K562 (cell line): ENCODE measurements at regions not wholly inside any gene's neighbourhood (a gene's known extent, or its start where the extent isn't known, plus 50 kb on each side); places are given as distances from the start of the nearest gene placed in this dataset.

ENCODE experiments used
- ATAC-seq: fragments of 200-7000 bp; cut with Tn5 transposase; 3 replicates; pipeline ENCODE4 v1.9.1; 2020; ENCODE audit warnings: moderate library complexity
- BruUV-seq: library from RNA; stranded (reverse); fragments of 400-500 nt; replicated peaks from 2 replicates; lab custom pipeline; 2021; lab: Mats Ljungman, UMichigan
- CTCF ChIA-PET: fragments of 300-600 bp; formaldehyde crosslinking; extraction: SDS; loops from one replicate; lab custom pipeline; 2021; ENCODE audit warnings: low intra/inter-chr PET ratio; lab: Yijun Ruan, JAX
- POLR2A ChIA-PET: fragments of 300-600, 350-650 bp; sonication (Branson Sonifier 250); formaldehyde crosslinking; extraction: SDS; loops from one replicate; lab custom pipeline; 2021; ENCODE audit warnings: antibody characterized with exemption, inconsistent platforms; lab: Yijun Ruan, JAX
- DNase-seq, 4 experiments: peaks; one replicate each; pipeline versions ENCODE4 v3.0.0 to v3.0.0-alpha.2; 2011 to 2018; ENCODE audit warnings: low spot score in 3 of 4, mixed read lengths in 3 of 4; ENCODE audit errors: extremely low read depth in 1 of 4
- FAIRE-seq: peaks from 2 replicates; lab custom pipeline; 2011; peaks lifted over from hg19 to GRCh38; lab: Jason Lieb, UNC
- H2AFZ ChIP-seq: 2 replicates; pipeline ENCODE4 v1.6.0; 2011; ENCODE audit warnings: low read depth, low read length, control low read depth, inconsistent platforms
- H3K27ac ChIP-seq: fragments of 200-600 bp; 3 replicates; pipeline ENCODE4 v1.8.0; 2011; ENCODE audit warnings: low read depth, mild to moderate bottlenecking, control low read depth, inconsistent platforms, low read length, moderate library complexity, mixed read lengths; ENCODE audit errors: extremely low read depth
- H3K27me3 ChIP-seq, 2 experiments: fragments of 300-600 bp in 1 of 2; 2 replicates in 1 of 2; 3 replicates in 1 of 2; pipeline versions ENCODE4 v1.6.0 to v1.8.0; 2011; ENCODE audit warnings: inconsistent platforms in 2 of 2, low read length in 2 of 2, mild to moderate bottlenecking in 1 of 2, mixed read lengths in 1 of 2, moderate library complexity in 1 of 2; ENCODE audit not compliant: control insufficient read depth in 2 of 2, insufficient read depth in 2 of 2
- H3K36me3 ChIP-seq: fragments of 300-600 bp; 3 replicates; pipeline ENCODE4 v1.8.0; 2011; ENCODE audit warnings: mild to moderate bottlenecking, low read length, inconsistent platforms; ENCODE audit not compliant: control insufficient read depth, insufficient read depth
- H3K4me1 ChIP-seq, 2 experiments: fragments of 200-600 bp in 1 of 2; replicated peaks in 1 of 2; 2 replicates in 1 of 2; 3 replicates in 1 of 2; pipeline versions ENCODE4 v1.5.1 to v1.8.0; 2011; ENCODE audit warnings: inconsistent platforms in 2 of 2, low read length in 2 of 2, mild to moderate bottlenecking in 1 of 2, mixed read lengths in 1 of 2, moderate library complexity in 1 of 2; ENCODE audit not compliant: control insufficient read depth in 2 of 2, insufficient read depth in 2 of 2
- H3K4me2 ChIP-seq: 2 replicates; pipeline ENCODE4 v1.6.1; 2011; ENCODE audit warnings: low read length, control low read depth, inconsistent platforms, mixed read lengths; ENCODE audit not compliant: insufficient read depth
- H3K4me3 ChIP-seq: fragments of 200-600 bp; sonication (generic), shearing (Covaris generic); 2 replicates; pipeline ENCODE4 v1.5.1; 2016; ENCODE audit warnings: control low read depth, inconsistent platforms
- H3K79me2 ChIP-seq: fragments of 200-600 bp; 3 replicates; pipeline ENCODE4 v1.8.0; 2011; ENCODE audit warnings: low read length, inconsistent platforms; ENCODE audit not compliant: control insufficient read depth, insufficient read depth
- H3K9ac ChIP-seq, 2 experiments: 2 replicates each; pipeline versions ENCODE4 v1.6.0 to v1.6.1; 2011; ENCODE audit warnings: low read depth in 2 of 2, low read length in 2 of 2, control low read depth in 1 of 2, inconsistent platforms in 1 of 2, mild to moderate bottlenecking in 1 of 2, mixed read lengths in 1 of 2; ENCODE audit not compliant: insufficient read depth in 1 of 2
- H3K9me1 ChIP-seq: one replicate; pipeline ENCODE4 v1.6.0; 2011; ENCODE audit warnings: inconsistent platforms, mild to moderate bottlenecking, low read length, moderate library complexity; ENCODE audit not compliant: control insufficient read depth, insufficient read depth
- H3K9me3 ChIP-seq: replicated peaks from 2 replicates; pipeline ENCODE4 v1.5.1; 2011; ENCODE audit warnings: low read depth, low read length, inconsistent platforms; ENCODE audit not compliant: control insufficient read depth, insufficient read depth
- H4K20me1 ChIP-seq: replicated peaks from 2 replicates; pipeline ENCODE4 v1.6.1; 2011; ENCODE audit warnings: low read length, inconsistent platforms, mixed read lengths; ENCODE audit not compliant: control insufficient read depth, insufficient read depth
- CEBPZ ChIP-seq: fragments of 150-350 bp; IDR thresholded peaks from 2 replicates; pipeline ENCODE4 v1.6.1; 2014; ENCODE audit warnings: low read depth, mild to moderate bottlenecking, low read length, borderline replicate concordance
- DIDO1 ChIP-seq: fragments of 450-650 bp; IDR thresholded peaks from 2 replicates; pipeline ENCODE4 v1.6.1; 2016; ENCODE audit warnings: low read depth, missing biosample characterization, missing genetic modification characterization
- MTA1 ChIP-seq: fragments of 450-650 bp; IDR thresholded peaks from 2 replicates; pipeline ENCODE4 v1.6.1; 2017; ENCODE audit warnings: borderline replicate concordance
- NCOA6 ChIP-seq: fragments of 450-650 bp; IDR thresholded peaks from 2 replicates; pipeline ENCODE4 v1.6.1; 2017; ENCODE audit warnings: mild to moderate bottlenecking
- ZNF23 ChIP-seq: fragments of 250-450 bp; sonication (Bioruptor Pico); IDR thresholded peaks from 2 replicates; pipeline ENCODE4 v1.4.0; 2020; ENCODE audit warnings: mild to moderate bottlenecking
- WGBS: fragments of 100-300 bp; shearing (Covaris generic); methylation state at CpG from one replicate; pipeline ENCODE4 v1.1.6; 2016; ENCODE audit warnings: low coverage, mixed read lengths; ENCODE audit not compliant: insufficient coverage; ENCODE audit errors: missing lambda C conversion rate; 5-methylcytosine and 5-hydroxymethylcytosine counted together
- in situ Hi-C: fragments of 300-500 bp; cut with MboI; formaldehyde crosslinking; loops from 4 replicates; pipeline ENCODE4 v1.15.0; 2018; ENCODE audit warnings: inconsistent platforms, mixed read lengths
- intact Hi-C: fragments of 100-400 bp; cut with micrococcal nuclease; formaldehyde crosslinking; loops from 2 replicates; pipeline ENCODE4 v1.14.2; 2022
- TF ChIP-seq, protein P1 (sequence below): fragments of 200-800 bp; sonication (Bioruptor generic); IDR thresholded peaks from 2 replicates; pipeline ENCODE4 v1.6.1; 2016; ENCODE audit warnings: missing genetic modification characterization, missing compliant biosample characterization
- TF ChIP-seq, protein P2 (sequence below), 2 experiments: fragments of 450-650 bp in 1 of 2; sonication (generic) in 1 of 2; formaldehyde crosslinking in 1 of 2; IDR thresholded peaks in 1 of 2; conservative IDR thresholded peaks in 1 of 2; 2 replicates each; pipeline versions ENCODE4 v1.6.1 to v1.8.1; 2016 to 2023; ENCODE audit warnings: mild to moderate bottlenecking in 2 of 2, moderate library complexity in 2 of 2, inconsistent platforms in 1 of 2, missing genetic modification reagents in 1 of 2

DNA sequence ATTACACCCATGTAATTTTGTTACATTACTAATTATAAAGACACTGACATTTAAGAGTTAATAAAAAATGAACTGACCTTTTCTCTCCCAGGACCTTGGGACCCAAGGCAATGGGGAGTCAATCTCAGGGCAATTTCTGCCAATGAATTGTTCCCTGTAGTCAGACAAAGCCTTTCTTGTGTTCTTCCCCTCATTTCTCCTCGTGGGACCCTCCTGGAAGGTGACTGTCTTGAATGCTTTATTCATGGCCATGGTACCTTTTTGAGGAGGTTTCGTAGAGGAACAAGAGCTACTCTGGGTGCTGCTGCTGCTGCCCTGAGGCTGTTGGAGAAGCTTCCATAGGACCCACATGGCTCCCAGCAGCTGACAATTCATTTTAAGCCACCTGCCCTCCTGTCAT, 190.3 kb downstream of the SNX18 start:
- H3K4me1 ChIP-seq, result no peaks in the 10 kb centered on the region
- no peaks in the 10 kb centered on the region; the same call in 2 of the 3 replicates for H3K36me3 ChIP-seq
- no peak overlapping the region for H3K4me3 ChIP-seq
- no peaks in the 10 kb centered on the region for H3K9me1 ChIP-seq
- BruUV-seq, result no TSS peak
- intact Hi-C loops (no loop called here), in situ Hi-C loops (no loop called here)
- WGBS, result 40% methylated on average over 2 of the region's 2 CpGs
- FAIRE-seq, result no peak
- H3K9ac ChIP-seq, result no peak overlapping the region
- H2AFZ ChIP-seq, result no peak overlapping the region
- no peak overlapping the region for H3K4me2 ChIP-seq
- H3K79me2 ChIP-seq, result no peaks in the 10 kb centered on the region
- CTCF ChIA-PET, result no interaction called here
- TF ChIP-seq, protein P1, sequence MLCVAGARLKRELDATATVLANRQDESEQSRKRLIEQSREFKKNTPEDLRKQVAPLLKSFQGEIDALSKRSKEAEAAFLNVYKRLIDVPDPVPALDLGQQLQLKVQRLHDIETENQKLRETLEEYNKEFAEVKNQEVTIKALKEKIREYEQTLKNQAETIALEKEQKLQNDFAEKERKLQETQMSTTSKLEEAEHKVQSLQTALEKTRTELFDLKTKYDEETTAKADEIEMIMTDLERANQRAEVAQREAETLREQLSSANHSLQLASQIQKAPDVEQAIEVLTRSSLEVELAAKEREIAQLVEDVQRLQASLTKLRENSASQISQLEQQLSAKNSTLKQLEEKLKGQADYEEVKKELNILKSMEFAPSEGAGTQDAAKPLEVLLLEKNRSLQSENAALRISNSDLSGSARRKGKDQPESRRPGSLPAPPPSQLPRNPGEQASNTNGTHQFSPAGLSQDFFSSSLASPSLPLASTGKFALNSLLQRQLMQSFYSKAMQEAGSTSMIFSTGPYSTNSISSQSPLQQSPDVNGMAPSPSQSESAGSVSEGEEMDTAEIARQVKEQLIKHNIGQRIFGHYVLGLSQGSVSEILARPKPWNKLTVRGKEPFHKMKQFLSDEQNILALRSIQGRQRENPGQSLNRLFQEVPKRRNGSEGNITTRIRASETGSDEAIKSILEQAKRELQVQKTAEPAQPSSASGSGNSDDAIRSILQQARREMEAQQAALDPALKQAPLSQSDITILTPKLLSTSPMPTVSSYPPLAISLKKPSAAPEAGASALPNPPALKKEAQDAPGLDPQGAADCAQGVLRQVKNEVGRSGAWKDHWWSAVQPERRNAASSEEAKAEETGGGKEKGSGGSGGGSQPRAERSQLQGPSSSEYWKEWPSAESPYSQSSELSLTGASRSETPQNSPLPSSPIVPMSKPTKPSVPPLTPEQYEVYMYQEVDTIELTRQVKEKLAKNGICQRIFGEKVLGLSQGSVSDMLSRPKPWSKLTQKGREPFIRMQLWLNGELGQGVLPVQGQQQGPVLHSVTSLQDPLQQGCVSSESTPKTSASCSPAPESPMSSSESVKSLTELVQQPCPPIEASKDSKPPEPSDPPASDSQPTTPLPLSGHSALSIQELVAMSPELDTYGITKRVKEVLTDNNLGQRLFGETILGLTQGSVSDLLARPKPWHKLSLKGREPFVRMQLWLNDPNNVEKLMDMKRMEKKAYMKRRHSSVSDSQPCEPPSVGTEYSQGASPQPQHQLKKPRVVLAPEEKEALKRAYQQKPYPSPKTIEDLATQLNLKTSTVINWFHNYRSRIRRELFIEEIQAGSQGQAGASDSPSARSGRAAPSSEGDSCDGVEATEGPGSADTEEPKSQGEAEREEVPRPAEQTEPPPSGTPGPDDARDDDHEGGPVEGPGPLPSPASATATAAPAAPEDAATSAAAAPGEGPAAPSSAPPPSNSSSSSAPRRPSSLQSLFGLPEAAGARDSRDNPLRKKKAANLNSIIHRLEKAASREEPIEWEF (CRISPR knock-in tag), result no peak
- TF ChIP-seq, protein P2, sequence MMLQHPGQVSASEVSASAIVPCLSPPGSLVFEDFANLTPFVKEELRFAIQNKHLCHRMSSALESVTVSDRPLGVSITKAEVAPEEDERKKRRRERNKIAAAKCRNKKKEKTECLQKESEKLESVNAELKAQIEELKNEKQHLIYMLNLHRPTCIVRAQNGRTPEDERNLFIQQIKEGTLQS (IDR thresholded peaks at IDR 0.05), result no peak
- TF ChIP-seq, protein P2 (CRISPR knock-in tag; conservative IDR thresholded peaks at IDR 0.05), result no peak
- TF ChIP-seq ZNF23 (CRISPR knock-in tag) (no peak), NCOA6 (no peak), DIDO1 (tag) (no peak), CEBPZ (no peak), MTA1 (no peak)
- TF ChIP-seq, all 486 proteins: peak for 0
- ATAC-seq (no peak), DNase-seq (no peak)
- H3K27me3 ChIP-seq, result no peaks in the 10 kb centered on the region
- H3K9me3 ChIP-seq, result no peaks in the 10 kb centered on the region
- H3K27ac ChIP-seq, result no peak overlapping the region
- no peaks in the 10 kb centered on the region for H4K20me1 ChIP-seq
- POLR2A ChIA-PET, result interaction anchor here (0.9 kb wide), 1 partner anchor 23 kb away, joined by 3 read pairs; no protein-coding TSS in a partner anchor
